CD4-positive, alpha-beta T cell treated with Interleukin-17A for 1 hour (primary cell): ENCODE measurements at regions not wholly inside any gene's neighbourhood (a gene's known extent, or its start where the extent isn't known, plus 50 kb on each side); places are given as distances from the start of the nearest gene placed in this dataset.

Experiments
- DNase-seq: peaks from one replicate; pipeline ENCODE4 v3.0.0-alpha.2; 2020

DNA sequence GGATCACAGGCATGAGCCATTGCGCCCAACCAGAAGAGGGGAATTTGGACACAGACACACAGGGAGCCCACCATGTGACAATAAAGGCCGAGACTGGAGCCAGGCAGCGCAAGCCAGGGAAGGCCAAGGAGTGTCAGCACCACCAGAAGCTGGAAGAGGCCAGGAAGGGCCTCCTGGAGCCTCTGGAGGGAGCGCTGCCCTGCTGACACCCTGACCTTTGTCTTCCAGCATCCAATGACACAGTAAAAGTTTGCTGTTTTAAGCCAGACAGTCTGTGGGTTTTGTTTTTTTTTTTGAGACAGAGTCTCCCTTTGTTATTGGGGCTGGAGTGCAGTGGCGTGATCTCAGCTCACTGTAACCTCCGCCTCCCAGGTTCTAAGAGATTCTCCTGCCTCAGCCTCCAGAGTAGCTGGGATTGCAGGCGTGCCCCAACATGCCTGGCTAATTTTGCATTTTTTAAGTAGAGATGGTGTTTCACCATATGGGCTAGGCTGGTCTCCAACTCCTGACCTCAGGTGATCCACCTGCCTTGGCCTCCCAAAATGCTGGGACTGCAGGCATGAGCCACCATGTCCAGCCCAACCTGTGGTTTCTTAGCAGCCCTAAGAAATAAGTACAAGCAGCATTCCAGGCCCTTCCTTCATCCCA lies 215.8 kb downstream of the CTTN start:
- no peak for DNase-seq

DNA sequence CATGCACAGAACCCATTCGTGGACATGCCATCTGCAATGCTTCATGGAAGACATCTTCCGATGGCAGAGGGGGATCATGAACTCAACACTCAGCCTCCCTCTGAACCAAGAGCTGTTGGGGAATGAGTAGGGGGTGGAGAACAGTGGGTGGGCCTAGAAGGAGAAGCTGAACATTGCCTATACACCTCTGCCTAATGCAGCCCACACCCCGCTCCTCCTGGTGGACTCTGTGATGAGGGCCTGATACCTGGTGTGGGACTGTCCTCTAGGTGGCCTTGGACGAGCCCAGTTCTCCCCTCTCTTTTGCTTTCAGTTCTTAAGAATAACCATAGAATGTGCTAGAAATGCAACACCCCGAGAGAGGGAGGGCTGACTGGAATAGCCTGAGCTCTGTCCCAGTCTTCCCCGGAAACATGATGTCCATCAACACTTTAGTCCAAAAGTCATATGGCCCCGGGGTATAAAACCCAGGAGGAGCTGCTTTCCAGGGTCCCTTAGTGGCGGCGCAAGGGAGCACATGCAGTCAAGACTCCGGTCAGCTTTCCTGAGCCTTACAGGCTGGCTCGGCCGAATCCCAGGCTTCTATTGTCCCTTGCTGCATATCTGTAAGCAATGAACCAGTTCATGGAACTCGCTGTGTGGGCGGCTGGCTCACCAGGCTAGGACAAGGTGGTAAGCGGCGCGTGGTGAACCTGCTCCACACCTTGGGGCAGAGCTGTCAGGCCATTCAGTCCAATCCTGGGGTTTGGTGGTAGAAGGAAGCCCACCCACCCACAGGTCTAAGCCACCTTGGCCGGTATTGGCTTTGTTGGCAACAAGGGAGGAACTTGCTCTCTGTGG lies 216.9 kb downstream of the CTTN start:
- DNase-seq, result no peak

DNA sequence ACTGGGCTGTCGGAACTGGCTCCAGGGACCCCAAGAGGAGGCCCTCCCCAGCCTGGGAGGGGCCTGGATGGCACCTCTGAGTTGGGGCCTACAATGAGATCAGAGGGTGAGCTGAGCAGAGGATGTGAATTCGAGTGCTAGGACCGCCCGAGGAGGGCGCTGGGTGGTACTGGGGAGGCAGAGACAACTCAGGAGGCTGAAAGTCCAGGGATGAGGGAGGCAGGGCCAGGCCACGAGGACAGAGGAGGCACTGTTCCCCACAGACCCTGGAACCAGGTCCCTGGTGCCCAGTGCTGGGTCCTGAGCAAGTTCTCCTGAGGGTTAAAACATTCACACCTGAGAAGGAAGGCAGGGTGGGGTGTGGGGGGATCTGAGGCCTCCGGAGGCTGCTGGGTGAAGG lies 218.0 kb downstream of the CTTN start:
- DNase-seq, result no peak

- no peak for DNase-seq
These were observed 218.8 kb downstream of the CTTN start for GRCh38 chr11:70616938-70617654.

GRCh38 chr11:70618431-70619101 lies 220.2 kb downstream of the CTTN start:
- no peak for DNase-seq

DNA sequence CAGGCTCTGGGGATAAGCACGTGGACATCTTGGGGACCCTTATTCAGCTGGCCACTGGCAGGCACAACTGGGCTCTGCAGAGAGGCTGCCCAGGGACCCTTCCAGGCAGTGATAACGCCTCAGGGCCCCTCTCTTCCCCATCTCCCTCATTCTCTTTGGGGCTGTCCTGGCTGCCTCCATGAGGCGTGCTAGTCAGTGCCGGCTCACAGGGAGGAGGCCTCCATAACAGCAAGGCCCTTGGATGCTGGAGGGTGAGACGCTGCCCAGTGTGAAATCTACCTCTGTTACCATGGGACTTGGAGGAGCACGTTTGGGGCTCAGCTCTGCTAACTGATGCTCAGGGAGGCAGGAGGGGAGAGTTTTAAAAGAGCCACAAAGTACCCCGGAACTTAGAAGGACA lies 221.3 kb downstream of the CTTN start:
- DNase-seq, result no peak

- DNase-seq, result no peak
These were observed 222.3 kb downstream of the CTTN start for GRCh38 chr11:70620510-70621184.

DNA sequence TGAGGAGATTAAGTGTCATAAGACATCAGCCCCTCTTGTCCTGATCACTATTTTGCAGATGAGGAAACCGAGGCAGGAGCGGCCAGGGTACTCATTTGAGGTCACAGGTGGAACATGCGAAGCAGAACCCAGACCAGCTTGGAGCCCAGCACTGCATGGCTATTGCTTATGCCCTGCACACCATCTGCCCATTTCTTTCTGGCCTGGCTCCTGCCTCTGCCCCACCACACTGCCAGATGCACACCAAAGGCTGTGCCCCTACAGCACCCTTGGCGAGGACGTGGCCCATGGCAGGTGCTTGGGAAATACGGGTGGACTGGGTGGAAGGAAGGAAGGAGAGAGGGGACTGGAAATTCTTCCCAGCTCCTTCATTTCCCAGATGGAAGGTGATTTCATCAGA lies 222.9 kb downstream of the CTTN start:
- DNase-seq, result no peak

GRCh38 chr11:70622091-70622490 lies 223.8 kb downstream of the CTTN start:
- no peak for DNase-seq

GRCh38 chr11:70623906-70624597 lies 225.7 kb downstream of the CTTN start:
- no peak for DNase-seq

DNA sequence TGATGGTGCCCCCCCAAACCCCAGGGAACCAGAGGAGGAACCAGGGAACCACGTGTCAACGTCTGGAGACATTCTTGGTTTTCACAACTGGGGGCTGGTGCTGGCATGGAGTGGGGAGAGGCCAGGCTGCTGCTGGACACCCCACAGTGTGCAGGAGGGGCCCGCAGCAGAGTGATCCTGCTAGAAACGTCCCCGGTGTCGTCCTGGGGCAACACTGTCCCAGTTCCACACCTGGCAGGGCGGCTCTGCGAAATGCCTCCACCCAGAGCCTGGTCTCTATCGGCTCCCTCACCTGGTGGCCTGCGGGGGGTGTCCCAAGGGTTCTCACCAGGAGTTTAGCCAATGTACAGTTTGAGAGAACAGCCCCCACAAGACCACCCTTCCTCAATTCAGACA lies 226.3 kb downstream of the CTTN start:
- DNase-seq, result no peak

DNA sequence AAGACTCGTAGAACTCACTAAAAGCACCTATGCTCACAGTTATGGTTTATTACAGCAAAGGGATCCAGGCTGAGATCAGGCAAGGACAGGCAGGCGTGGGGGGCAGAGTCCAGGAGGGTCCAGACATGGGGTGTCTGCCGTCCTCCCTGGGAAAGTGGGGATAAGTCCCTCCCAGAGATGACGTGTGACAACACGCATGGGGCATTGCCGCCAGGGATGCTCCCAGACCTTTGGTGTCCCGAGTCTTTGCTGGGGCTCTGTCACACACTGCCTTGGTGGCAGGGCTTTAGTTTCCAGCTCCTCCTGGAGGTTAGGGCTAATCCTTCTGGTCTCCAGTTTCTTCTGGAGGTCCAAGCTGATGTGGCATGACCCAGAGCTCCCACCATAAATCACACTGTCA lies 226.7 kb downstream of the CTTN start:
- no peak for DNase-seq

- DNase-seq, result no peak
These were observed 227.5 kb downstream of the CTTN start for GRCh38 chr11:70625582-70626518.

DNA sequence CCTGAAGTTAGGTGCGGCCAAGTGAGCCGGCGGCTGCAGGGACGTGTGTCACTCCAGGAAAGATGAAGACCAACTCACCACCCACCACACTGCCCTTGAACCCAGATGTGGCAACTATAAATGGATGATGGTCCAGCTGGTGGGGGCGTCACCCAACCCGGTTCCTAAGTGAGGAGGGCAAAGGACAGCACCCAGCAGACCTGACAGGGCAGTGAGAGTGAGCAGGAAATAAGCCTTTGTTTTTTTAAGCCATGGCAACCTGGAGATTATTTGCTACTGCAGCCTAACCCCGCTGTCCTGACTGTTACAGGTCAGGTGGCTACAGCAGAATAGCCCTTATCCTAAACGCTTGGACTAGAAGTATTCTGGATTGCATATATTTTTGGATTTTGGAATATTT lies 228.9 kb downstream of the CTTN start:
- no peak for DNase-seq

GRCh38 chr11:70628176-70628854 lies 230.0 kb downstream of the CTTN start:
- no peak for DNase-seq

GRCh38 chr11:70628855-70629844 lies 230.8 kb downstream of the CTTN start:
- DNase-seq, result no peak

GRCh38 chr11:70630068-70630467 lies 231.7 kb downstream of the CTTN start:
- DNase-seq, result no peak

DNA sequence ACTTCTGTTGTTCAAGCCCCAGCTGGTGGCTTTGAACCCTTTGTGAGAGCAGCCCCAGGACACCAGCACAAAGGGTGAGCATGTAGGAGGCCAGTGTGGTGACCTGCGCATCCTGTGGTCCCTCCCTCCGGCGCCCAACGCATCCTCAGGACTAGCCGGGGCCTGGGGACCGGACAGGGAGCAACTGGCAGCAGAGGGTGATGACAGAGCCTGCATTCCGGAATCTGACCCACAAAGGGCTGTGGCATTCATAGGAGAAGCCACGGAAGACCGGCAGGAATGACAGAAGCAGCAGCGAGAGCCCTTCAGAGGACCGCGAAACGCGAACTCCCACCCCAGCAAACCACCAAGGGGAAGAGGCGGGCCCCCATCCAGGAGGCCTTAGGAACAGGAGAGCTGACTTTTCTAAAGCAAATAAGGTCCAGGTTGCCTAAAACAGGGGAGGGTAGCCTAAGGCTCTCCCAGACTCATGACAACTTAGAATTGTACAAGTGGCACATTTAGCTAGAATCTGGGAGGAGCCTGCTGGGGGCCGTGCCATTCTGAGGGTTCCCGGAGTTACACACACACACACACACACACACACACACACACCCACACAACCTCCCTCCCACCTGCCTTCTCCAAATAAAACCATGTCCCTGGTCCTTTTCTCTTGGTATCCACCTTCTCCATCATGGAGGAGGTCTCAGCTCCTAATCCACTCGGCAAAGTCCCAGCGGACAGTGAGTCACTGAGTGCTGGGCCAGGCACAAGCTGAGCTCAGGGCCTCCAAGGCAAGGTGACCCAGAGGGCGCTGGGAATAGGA lies 232.7 kb downstream of the CTTN start:
- DNase-seq, result no peak
